Sigmoid colon (tissue), 6 donors: ENCODE measurements at regions not wholly inside any gene's neighbourhood (a gene's known extent, or its start where the extent isn't known, plus 50 kb on each side); places are given as distances from the start of the nearest gene placed in this dataset.

ENCODE experiments used
- DNase-seq: peaks from one replicate; pipeline ENCODE4 v3.0.0-alpha.2; 2019
- H3K27ac ChIP-seq, 4 donors: fragments of 200-600 bp; sonication (generic); one replicate each; pipeline ENCODE4 v1.5.1; 2016 to 2019; ENCODE audit warnings: mild to moderate bottlenecking in 1 of 4
- H3K27me3 ChIP-seq, 3 donors: fragments of 200-600 bp; sonication (generic); one replicate each; pipeline ENCODE4 v1.5.1; 2019; ENCODE audit warnings: mild to moderate bottlenecking in 1 of 3
- H3K36me3 ChIP-seq, 4 donors: fragments of 200-600 bp; sonication (generic); one replicate each; pipeline ENCODE4 v1.5.1; 2016 to 2019
- H3K4me1 ChIP-seq, 4 donors: fragments of 200-600 bp; sonication (generic); one replicate each; pipeline ENCODE4 v1.5.1; 2017 to 2019
- H3K4me3 ChIP-seq, 4 donors: fragments of 200-600 bp; sonication (generic); one replicate each; pipeline ENCODE4 v1.5.1; 2017 to 2019; ENCODE audit warnings: mild to moderate bottlenecking in 2 of 4, moderate library complexity in 1 of 4
- H3K9me3 ChIP-seq, 4 donors: fragments of 200-600 bp in 3 of 4; sonication (generic) in 3 of 4; one replicate each; pipeline versions ENCODE4 v1.5.1 to v1.6.1; 2013 to 2019
- EP300 ChIP-seq, 4 donors: sonication (generic); formaldehyde crosslinking; IDR thresholded peaks; one replicate each; pipeline ENCODE4 v1.6.1; 2017; ENCODE audit warnings: antibody characterized with exemption in 4 of 4
- POLR2A ChIP-seq, 2 donors: fragments of 450-650 bp; IDR thresholded peaks; one replicate each; pipeline ENCODE4 v1.6.1; 2016; ENCODE audit warnings: antibody characterized with exemption in 2 of 2, mild to moderate bottlenecking in 2 of 2, moderate library complexity in 2 of 2
- POLR2AphosphoS5 ChIP-seq, 4 donors: sonication (generic); formaldehyde crosslinking; IDR thresholded peaks; one replicate each; pipeline ENCODE4 v1.6.1; 2017; ENCODE audit warnings: antibody characterized with exemption in 4 of 4
- WGBS, 2 donors: extraction: QIAGEN DNeasy Blood & Tissue Kit; methylation state at CpG; one replicate each; pipeline ENCODE4 v1.1.7; 2013; 5-methylcytosine and 5-hydroxymethylcytosine counted together
- intact Hi-C: fragments of 100-400 bp; cut with DNase I; formaldehyde crosslinking; loops from one replicate; pipeline ENCODE4 v1.15.1; 2023
- TF ChIP-seq, protein P1 (sequence below), 4 experiments: fragments of 450-650 bp in 3 of 4; fragments of 200-600 bp in 1 of 4; IDR thresholded peaks; one replicate each; pipeline ENCODE4 v1.5.1; 2016 to 2019; ENCODE audit warnings: antibody characterized with exemption in 4 of 4, mild to moderate bottlenecking in 3 of 4, moderate library complexity in 2 of 4
- donor health status: healthy with polysubstance abuse.
- donor health status: healthy.

DNA sequence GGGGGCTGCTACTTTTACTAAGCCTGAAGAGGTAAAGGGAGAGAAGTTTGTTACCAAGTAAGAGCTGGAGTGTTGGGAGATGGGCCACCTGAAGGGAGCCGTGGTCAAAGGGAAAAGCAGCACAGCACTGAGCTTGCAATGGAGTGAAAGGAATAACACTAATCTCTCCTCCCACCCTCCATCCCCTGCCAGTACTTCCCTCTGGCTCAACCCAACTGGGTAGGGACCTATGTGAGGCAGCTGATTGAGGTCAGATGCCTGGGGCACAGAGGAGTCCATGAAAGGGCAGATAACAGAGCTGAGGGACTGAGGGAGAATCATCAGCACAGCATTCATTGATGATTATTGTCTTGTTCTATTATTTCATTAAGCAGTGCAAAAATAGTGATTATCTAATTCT, 212.4 kb upstream of the TBC1D5 start:
- no peaks in the 10 kb centered on the region for H3K9me3 ChIP-seq
- no peak for TF ChIP-seq EP300 (IDR thresholded peaks at IDR 0.05)
- TF ChIP-seq, protein P1, sequence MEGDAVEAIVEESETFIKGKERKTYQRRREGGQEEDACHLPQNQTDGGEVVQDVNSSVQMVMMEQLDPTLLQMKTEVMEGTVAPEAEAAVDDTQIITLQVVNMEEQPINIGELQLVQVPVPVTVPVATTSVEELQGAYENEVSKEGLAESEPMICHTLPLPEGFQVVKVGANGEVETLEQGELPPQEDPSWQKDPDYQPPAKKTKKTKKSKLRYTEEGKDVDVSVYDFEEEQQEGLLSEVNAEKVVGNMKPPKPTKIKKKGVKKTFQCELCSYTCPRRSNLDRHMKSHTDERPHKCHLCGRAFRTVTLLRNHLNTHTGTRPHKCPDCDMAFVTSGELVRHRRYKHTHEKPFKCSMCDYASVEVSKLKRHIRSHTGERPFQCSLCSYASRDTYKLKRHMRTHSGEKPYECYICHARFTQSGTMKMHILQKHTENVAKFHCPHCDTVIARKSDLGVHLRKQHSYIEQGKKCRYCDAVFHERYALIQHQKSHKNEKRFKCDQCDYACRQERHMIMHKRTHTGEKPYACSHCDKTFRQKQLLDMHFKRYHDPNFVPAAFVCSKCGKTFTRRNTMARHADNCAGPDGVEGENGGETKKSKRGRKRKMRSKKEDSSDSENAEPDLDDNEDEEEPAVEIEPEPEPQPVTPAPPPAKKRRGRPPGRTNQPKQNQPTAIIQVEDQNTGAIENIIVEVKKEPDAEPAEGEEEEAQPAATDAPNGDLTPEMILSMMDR (IDR thresholded peaks at IDR 0.05), result no peak
- TF ChIP-seq POLR2AphosphoS5 (IDR thresholded peaks at IDR 0.05), result no peak
- TF ChIP-seq POLR2A (IDR thresholded peaks at IDR 0.05), result no peak
- no peak overlapping the region for H3K27ac ChIP-seq
- no peak overlapping the region for H3K4me3 ChIP-seq
- whole genome bisulfite sequencing, 2 donors, result 84 to 87% methylated on average over 1 of the region's 1 CpG
- H3K27me3 ChIP-seq, result no peaks in the 10 kb centered on the region
- no peaks in the 10 kb centered on the region for H3K4me1 ChIP-seq
- DNase-seq, result no peak
- no peaks in the 10 kb centered on the region for H3K36me3 ChIP-seq
- intact Hi-C loops, result no loop called here

DNA sequence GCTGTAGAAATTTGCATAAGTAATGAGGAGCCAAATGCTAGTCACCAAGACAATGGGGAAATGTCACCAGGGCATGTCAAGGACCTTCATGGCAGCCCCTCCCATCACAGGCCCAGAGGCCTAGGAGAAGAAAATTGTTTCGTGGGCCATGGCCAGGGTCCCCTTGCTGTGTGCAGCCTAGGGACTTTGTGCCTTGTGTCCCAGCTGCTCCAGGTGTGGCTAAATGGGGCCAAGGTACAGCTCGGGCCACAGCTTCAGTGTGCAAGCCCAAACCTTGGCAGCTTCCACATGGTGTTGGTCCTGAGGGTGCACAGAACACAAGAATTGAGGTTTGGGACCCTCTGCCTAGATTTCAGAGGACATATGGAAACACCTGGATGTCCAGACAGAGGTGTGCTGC, 208.8 kb upstream of the TBC1D5 start:
- 46 to 80% methylated on average over 2 of the region's 2 CpGs for WGBS, 2 donors
- Histone ChIP-seq H3K36me3 (no peaks in the 10 kb centered on the region), H3K27ac (no peak overlapping the region), H3K4me1 (no peaks in the 10 kb centered on the region), H3K27me3 (no peaks in the 10 kb centered on the region), H3K4me3 (no peak overlapping the region), H3K9me3 (no peaks in the 10 kb centered on the region)
- no peak for DNase-seq
- TF ChIP-seq, protein P1 (IDR thresholded peaks at IDR 0.05), result no peak
- TF ChIP-seq EP300 (IDR thresholded peaks at IDR 0.05), result no peak
- TF ChIP-seq POLR2A (IDR thresholded peaks at IDR 0.05), result no peak
- no peak for TF ChIP-seq POLR2AphosphoS5 (IDR thresholded peaks at IDR 0.05)
- intact Hi-C loops, result no loop called here

DNA sequence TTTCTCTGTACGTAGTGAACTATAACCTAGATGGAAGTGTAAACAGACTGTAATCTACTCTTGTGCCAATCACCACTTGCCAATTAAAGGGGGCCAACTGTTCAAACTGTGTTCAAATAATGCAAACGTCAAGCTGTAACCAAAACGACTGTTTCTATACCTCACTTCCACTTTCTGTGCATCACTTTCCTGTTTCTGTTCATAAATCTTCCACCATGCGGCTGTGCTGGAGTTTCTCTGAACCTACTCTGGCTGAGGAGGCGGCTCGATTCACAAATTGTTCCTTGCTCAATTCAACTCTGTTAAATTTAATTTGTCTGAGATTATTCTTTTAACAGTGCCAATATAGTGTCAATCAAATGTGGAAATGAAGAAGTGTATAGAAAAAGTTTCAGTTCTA, 206.7 kb upstream of the TBC1D5 start:
- WGBS, 2 donors, result 39 to 44% methylated on average over 6 of the region's 6 CpGs
- TF ChIP-seq POLR2A (IDR thresholded peaks at IDR 0.05) (no peak), EP300 (IDR thresholded peaks at IDR 0.05) (no peak), POLR2AphosphoS5 (IDR thresholded peaks at IDR 0.05) (no peak)
- TF ChIP-seq, protein P1 (IDR thresholded peaks at IDR 0.05), result no peak
- intact Hi-C loops, result no loop called here

DNA sequence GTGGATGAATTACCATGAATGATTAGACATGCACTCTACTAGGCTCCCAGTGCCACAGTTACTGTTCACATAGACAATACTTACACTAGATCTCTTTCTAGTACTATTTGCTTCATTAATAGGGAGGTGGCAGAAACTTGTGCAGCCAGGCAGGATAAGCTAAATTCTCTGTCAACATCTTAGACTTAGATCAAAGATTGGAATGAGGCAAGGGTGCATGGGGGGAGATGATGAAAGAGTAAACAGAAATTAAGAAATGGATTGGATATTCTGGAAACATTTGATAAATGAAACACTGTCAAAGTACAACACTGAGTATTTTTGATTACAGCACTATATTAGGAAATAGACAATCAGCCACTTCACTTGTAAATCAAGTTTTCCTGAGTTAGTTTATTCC, 205.4 kb upstream of the TBC1D5 start:
- no peak overlapping the region for H3K4me3 ChIP-seq
- H3K36me3 ChIP-seq, result no peaks in the 10 kb centered on the region
- TF ChIP-seq POLR2A (IDR thresholded peaks at IDR 0.05), result no peak
- TF ChIP-seq EP300 (IDR thresholded peaks at IDR 0.05), result no peak
- TF ChIP-seq POLR2AphosphoS5 (IDR thresholded peaks at IDR 0.05), result no peak
- TF ChIP-seq, protein P1 (IDR thresholded peaks at IDR 0.05), result no peak
- H3K9me3 ChIP-seq, result no peaks in the 10 kb centered on the region
- intact Hi-C loops, result no loop called here
- H3K27ac ChIP-seq, result no peak overlapping the region
- peaks cover 0 to 2% (median 0%) of the 10 kb centered on the region in 4 donors for H3K4me1 ChIP-seq
- DNase-seq, result no peak
- H3K27me3 ChIP-seq, result no peaks in the 10 kb centered on the region

More for the DNA sequence above, 206.7 kb upstream of the TBC1D5 start:
- Histone ChIP-seq H3K4me1 (no peaks in the 10 kb centered on the region), H3K27ac (no peak overlapping the region), H3K4me3 (no peak overlapping the region), H3K9me3 (no peaks in the 10 kb centered on the region), H3K27me3 (no peaks in the 10 kb centered on the region), H3K36me3 (no peaks in the 10 kb centered on the region)
- DNase-seq, result no peak

DNA sequence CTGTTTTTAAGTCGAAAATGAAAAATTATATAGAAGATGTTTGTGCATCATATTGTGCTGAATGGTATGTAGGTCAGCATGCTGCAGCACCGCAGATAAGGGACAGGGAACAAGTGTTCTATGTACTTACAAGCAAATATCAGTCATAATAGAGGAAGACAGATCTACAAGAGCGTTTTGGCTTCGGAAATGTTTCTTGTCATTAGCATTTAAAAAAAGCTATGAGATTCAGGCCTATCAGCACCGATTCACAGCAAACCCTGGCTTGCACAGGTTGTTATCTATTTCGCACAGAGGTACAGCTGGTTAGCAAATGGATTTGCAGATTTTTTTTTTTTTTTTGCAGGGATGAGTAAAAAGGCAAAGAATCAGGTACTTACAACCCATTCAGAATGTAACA, 204.2 kb upstream of the TBC1D5 start:
- no peak for DNase-seq
- WGBS, 2 donors, result 76 to 89% methylated on average over 6 of the region's 6 CpGs
- H3K9me3 ChIP-seq, result no peaks in the 10 kb centered on the region
- no peaks in the 10 kb centered on the region for H3K27me3 ChIP-seq
- TF ChIP-seq POLR2A (IDR thresholded peaks at IDR 0.05) (no peak), EP300 (IDR thresholded peaks at IDR 0.05) (no peak), POLR2AphosphoS5 (IDR thresholded peaks at IDR 0.05) (no peak)
- TF ChIP-seq, protein P1 (IDR thresholded peaks at IDR 0.05), result no peak
- H3K27ac ChIP-seq, result no peak overlapping the region
- H3K4me1 ChIP-seq, result peaks cover 0 to 13% (median 6%) of the 10 kb centered on the region in 4 donors
- no peaks in the 10 kb centered on the region for H3K36me3 ChIP-seq
- intact Hi-C loops, result no loop called here
- H3K4me3 ChIP-seq, result no peak overlapping the region
